ENCODE measurements at regions not wholly inside any gene's neighbourhood (a gene's known extent, or its start where the extent isn't known, plus 50 kb on each side); places are given as distances from the start of the nearest gene placed in this dataset.

GRCh38 chr9:119556129-119556875, 187.1 kb upstream of the BRINP1 start:
- peak overlapping the region; percentile 9 for H3K4me3 Mint-ChIP-seq
- H3K36me3 Mint-ChIP-seq (ENCODE audit: low read depth): no peaks in the 10 kb centered on the region
- peaks cover 3% of the 10 kb centered on the region for H3K27me3 Mint-ChIP-seq (ENCODE audit: low read depth)
- no peaks in the 10 kb centered on the region for H3K9me3 Mint-ChIP-seq
- H3K4me1 Mint-ChIP-seq (ENCODE audit: low read depth): peaks cover 4% of the 10 kb centered on the region
- H3K27ac Mint-ChIP-seq: no peak overlapping the region

DNA sequence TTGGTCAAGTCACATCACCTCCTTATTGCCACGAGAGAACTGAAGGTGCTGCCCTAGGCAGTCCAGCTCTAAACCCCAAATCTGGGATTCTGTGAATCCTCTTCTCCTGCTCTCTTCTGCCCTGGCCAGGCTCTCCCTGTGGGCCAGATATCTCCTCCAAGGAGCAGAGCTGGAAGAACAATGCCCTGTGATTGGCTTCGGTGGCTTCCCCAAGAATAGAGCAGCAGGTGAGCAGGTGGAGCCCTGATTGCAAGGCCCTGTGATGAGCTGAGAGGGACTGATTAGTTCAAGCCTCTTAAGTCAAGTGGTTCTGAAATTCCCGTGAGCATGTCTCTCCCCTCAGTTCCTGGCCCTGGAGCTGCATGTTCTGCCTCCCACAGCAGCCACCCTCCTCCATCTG, 175.3 kb upstream of the BRINP1 start:
- Mint-ChIP-seq H3K4me3 (no peak overlapping the region), H3K4me1 (ENCODE audit: low read depth) (no peaks in the 10 kb centered on the region), H3K9me3 (no peaks in the 10 kb centered on the region), H3K27ac (no peak overlapping the region), H3K36me3 (ENCODE audit: low read depth) (no peaks in the 10 kb centered on the region), H3K27me3 (ENCODE audit: low read depth) (no peaks in the 10 kb centered on the region)

DNA sequence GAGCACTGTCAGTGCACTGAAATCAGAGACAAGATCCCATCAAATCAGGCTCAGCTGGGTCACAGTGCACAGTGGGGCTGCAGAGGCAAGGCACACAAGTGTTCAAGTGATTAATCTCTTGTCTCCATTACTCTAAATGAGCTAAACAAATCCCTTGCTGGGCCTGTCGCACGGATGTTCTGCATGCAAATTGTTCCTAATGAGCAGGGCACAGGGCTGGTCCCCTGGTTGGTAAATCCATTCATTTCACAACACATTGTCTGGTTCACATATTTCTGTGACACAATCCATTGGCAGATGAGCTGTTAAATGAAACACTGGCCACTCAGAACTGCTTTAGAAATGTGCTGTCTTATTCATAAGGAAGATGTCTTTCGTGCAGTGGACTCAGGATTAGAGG, 167.9 kb upstream of the BRINP1 start:
- H3K4me1 Mint-ChIP-seq (ENCODE audit: low read depth): no peaks in the 10 kb centered on the region
- H3K36me3 Mint-ChIP-seq (ENCODE audit: low read depth): no peaks in the 10 kb centered on the region
- no peak overlapping the region for H3K27ac Mint-ChIP-seq
- H3K9me3 Mint-ChIP-seq: no peaks in the 10 kb centered on the region
- H3K27me3 Mint-ChIP-seq (ENCODE audit: low read depth): no peaks in the 10 kb centered on the region
- no peak overlapping the region for H3K4me3 Mint-ChIP-seq

DNA sequence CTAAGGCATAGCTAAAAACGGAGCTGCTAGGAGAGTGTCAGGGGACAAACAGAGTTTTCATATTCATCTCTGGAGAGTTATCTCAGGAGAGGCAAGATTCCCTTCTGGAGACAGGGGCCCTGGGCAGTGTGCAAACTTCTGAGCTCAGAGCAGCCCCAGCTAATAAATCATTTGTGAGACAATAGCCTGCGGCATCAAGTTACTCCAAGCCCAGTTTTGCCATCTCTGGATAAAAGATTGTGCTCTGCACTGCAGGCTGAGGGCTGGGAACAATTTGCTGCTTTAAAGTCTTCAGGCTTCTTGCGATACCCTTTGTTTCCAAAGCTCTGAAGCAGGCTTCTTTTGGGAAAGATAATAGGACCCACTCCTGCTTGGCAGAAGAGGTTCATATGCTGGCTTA, 164.3 kb upstream of the BRINP1 start:
- Mint-ChIP-seq H3K4me1 (ENCODE audit: low read depth) (no peaks in the 10 kb centered on the region), H3K4me3 (no peak overlapping the region), H3K36me3 (ENCODE audit: low read depth) (no peaks in the 10 kb centered on the region), H3K27me3 (ENCODE audit: low read depth) (no peaks in the 10 kb centered on the region), H3K27ac (no peak overlapping the region), H3K9me3 (no peaks in the 10 kb centered on the region)

DNA sequence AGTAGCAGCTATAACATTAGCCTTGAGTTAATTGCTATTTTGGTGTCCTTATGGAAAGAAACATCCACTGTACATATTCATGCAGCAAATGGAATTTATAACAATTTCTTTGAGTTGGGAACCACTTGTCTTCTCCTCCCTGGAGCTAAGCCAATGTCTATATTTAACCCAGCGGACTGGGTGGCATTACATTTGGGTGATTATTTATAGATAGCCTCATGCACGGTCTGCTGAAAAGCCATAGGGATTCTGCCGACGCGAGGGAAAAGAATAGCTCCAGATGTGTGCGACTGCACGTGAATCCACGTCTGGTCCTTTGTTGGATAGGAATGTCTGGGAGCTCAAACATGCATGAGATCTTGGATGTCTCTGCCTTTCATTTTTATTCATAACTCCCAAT, 157.5 kb upstream of the BRINP1 start:
- Mint-ChIP-seq H3K27me3 (ENCODE audit: low read depth) (no peaks in the 10 kb centered on the region), H3K4me3 (no peak overlapping the region), H3K36me3 (ENCODE audit: low read depth) (no peaks in the 10 kb centered on the region), H3K4me1 (ENCODE audit: low read depth) (no peaks in the 10 kb centered on the region), H3K27ac (no peak overlapping the region), H3K9me3 (no peaks in the 10 kb centered on the region)

DNA sequence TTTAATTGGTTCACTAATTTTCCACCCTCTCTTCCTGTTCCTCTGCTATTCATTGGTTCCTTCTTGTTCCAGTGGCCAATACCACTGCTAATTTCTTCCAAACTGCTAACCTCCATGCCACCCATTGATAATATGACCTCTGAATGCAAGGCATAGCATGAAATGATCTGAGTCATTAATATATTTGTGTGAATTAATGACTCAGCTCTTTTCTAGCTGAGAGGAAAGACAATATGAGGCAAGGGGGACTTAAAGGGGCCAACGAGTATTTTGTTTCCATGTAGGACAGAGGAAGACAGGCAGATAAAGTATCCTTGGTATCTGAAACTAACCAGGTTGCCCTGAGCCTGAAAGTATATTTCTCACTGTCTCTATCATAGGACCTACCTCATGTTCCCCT, 154.3 kb upstream of the BRINP1 start:
- Mint-ChIP-seq H3K9me3 (no peaks in the 10 kb centered on the region), H3K4me1 (ENCODE audit: low read depth) (no peaks in the 10 kb centered on the region), H3K27me3 (ENCODE audit: low read depth) (no peaks in the 10 kb centered on the region), H3K36me3 (ENCODE audit: low read depth) (no peaks in the 10 kb centered on the region), H3K4me3 (no peak overlapping the region), H3K27ac (no peak overlapping the region)

- Mint-ChIP-seq H3K4me1 (ENCODE audit: low read depth) (no peaks in the 10 kb centered on the region), H3K27ac (no peak overlapping the region), H3K27me3 (ENCODE audit: low read depth) (no peaks in the 10 kb centered on the region), H3K36me3 (ENCODE audit: low read depth) (no peaks in the 10 kb centered on the region), H3K9me3 (no peaks in the 10 kb centered on the region), H3K4me3 (no peak overlapping the region)
Observed at GRCh38 chr9:119522381-119522780, 153.1 kb upstream of the BRINP1 start.

- Mint-ChIP-seq H3K4me1 (ENCODE audit: low read depth) (no peaks in the 10 kb centered on the region), H3K4me3 (no peak overlapping the region), H3K36me3 (ENCODE audit: low read depth) (no peaks in the 10 kb centered on the region), H3K27ac (no peak overlapping the region), H3K9me3 (no peaks in the 10 kb centered on the region), H3K27me3 (ENCODE audit: low read depth) (no peaks in the 10 kb centered on the region)
Observed at GRCh38 chr9:119509291-119509905, 140.2 kb upstream of the BRINP1 start.

GRCh38 chr9:119501374-119501773, 132.1 kb upstream of the BRINP1 start:
- no peaks in the 10 kb centered on the region for H3K27me3 Mint-ChIP-seq (ENCODE audit: low read depth)

GRCh38 chr9:119500072-119500771, 131.0 kb upstream of the BRINP1 start:
- H3K4me3 Mint-ChIP-seq: no peak overlapping the region
- H3K9me3 Mint-ChIP-seq: peaks cover 5% of the 10 kb centered on the region
- no peaks in the 10 kb centered on the region for H3K4me1 Mint-ChIP-seq (ENCODE audit: low read depth)
- H3K27ac Mint-ChIP-seq: no peak overlapping the region
- no peaks in the 10 kb centered on the region for H3K27me3 Mint-ChIP-seq (ENCODE audit: low read depth)
- H3K36me3 Mint-ChIP-seq (ENCODE audit: low read depth): no peaks in the 10 kb centered on the region

More at GRCh38 chr9:119501374-119501773, 132.1 kb upstream of the BRINP1 start:
- peaks cover 5% of the 10 kb centered on the region for H3K9me3 Mint-ChIP-seq
- H3K4me3 Mint-ChIP-seq: no peak overlapping the region
- H3K36me3 Mint-ChIP-seq (ENCODE audit: low read depth): no peaks in the 10 kb centered on the region
- no peaks in the 10 kb centered on the region for H3K4me1 Mint-ChIP-seq (ENCODE audit: low read depth)
- no peak overlapping the region for H3K27ac Mint-ChIP-seq

GRCh38 chr9:119487118-119487827, 118.0 kb upstream of the BRINP1 start:
- Mint-ChIP-seq H3K4me3 (no peak overlapping the region), H3K27ac (no peak overlapping the region), H3K27me3 (ENCODE audit: low read depth) (no peaks in the 10 kb centered on the region), H3K9me3 (no peaks in the 10 kb centered on the region), H3K4me1 (ENCODE audit: low read depth) (no peaks in the 10 kb centered on the region), H3K36me3 (ENCODE audit: low read depth) (no peaks in the 10 kb centered on the region)

GRCh38 chr9:119483153-119483552, 113.9 kb upstream of the BRINP1 start:
- Mint-ChIP-seq H3K36me3 (ENCODE audit: low read depth) (no peaks in the 10 kb centered on the region), H3K27ac (no peak overlapping the region), H3K4me3 (no peak overlapping the region), H3K27me3 (ENCODE audit: low read depth) (no peaks in the 10 kb centered on the region), H3K9me3 (peaks cover 3% of the 10 kb centered on the region), H3K4me1 (ENCODE audit: low read depth) (no peaks in the 10 kb centered on the region)

- Mint-ChIP-seq H3K27me3 (ENCODE audit: low read depth) (no peaks in the 10 kb centered on the region), H3K4me3 (no peak overlapping the region), H3K4me1 (ENCODE audit: low read depth) (no peaks in the 10 kb centered on the region), H3K27ac (no peak overlapping the region), H3K36me3 (ENCODE audit: low read depth) (no peaks in the 10 kb centered on the region), H3K9me3 (peaks cover 9% of the 10 kb centered on the region)
Observed at GRCh38 chr9:119477197-119477596, 108.0 kb upstream of the BRINP1 start.

DNA sequence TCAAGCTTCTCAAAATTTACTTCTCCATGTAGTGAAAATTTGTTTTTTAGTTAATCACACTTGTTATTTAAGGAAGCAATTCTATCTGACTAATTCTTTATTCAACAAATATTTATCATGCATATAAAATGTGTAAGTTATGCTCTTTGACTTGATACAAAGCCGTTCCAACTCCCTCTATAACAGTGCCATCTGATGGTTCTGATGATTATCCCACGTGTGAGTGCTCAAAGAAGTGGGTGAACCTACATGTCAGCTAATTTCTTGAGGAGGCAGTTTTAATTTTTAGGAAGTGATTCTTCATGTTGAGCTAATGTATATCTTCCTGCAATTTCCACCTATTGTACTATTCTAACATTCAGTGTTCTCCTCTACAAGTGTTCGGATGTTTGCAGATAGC, 88.8 kb upstream of the BRINP1 start:
- no peak overlapping the region for H3K4me3 Mint-ChIP-seq
- no peaks in the 10 kb centered on the region for H3K36me3 Mint-ChIP-seq (ENCODE audit: low read depth)
- no peaks in the 10 kb centered on the region for H3K4me1 Mint-ChIP-seq (ENCODE audit: low read depth)
- H3K9me3 Mint-ChIP-seq: no peaks in the 10 kb centered on the region
- H3K27ac Mint-ChIP-seq: no peak overlapping the region
- H3K27me3 Mint-ChIP-seq (ENCODE audit: low read depth): no peaks in the 10 kb centered on the region
